ENCODE measurements at regions not wholly inside any gene's neighbourhood (a gene's known extent, or its start where the extent isn't known, plus 50 kb on each side); places are given as distances from the start of the nearest gene placed in this dataset.

DNA sequence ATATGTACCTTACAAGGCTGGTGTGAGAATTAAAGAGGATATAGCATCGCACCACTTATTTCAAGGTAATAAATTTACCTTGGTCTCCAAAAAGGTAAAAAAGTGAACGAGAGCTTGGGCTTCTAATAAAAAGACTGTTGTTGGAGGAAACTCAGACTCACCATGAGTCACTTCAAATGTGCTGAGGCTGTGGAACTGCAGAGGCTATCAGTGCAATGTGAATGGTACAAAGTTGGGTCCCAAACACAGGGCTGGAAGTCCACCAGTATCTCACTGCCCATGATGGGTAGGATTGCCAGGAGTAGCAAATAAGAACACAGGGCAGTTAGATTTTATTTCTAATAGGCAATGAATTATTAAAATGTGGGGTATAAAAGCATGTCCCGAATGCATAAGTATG lies 200.6 kb downstream of the MAFB start:
- DNase-seq: no peak

DNA sequence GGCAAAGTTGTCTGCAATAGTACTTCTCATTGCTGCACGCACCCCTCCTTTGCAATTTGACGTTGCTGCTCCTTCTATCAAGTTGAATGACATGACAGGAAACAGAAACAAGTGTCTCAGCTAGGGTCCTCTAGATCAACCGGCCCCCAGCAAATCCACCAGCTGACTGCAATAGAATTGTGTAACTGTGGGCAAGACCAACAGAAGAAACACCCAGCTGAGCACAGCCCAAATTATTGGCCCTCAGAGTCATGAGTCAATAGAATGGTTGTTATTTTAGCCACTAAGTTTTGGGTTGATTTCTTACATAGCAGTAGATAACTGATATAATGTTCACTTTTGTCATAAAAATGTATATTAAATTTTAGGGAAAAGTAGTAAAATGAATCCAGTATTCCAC lies 202.7 kb downstream of the MAFB start:
- no peak for DNase-seq

DNA sequence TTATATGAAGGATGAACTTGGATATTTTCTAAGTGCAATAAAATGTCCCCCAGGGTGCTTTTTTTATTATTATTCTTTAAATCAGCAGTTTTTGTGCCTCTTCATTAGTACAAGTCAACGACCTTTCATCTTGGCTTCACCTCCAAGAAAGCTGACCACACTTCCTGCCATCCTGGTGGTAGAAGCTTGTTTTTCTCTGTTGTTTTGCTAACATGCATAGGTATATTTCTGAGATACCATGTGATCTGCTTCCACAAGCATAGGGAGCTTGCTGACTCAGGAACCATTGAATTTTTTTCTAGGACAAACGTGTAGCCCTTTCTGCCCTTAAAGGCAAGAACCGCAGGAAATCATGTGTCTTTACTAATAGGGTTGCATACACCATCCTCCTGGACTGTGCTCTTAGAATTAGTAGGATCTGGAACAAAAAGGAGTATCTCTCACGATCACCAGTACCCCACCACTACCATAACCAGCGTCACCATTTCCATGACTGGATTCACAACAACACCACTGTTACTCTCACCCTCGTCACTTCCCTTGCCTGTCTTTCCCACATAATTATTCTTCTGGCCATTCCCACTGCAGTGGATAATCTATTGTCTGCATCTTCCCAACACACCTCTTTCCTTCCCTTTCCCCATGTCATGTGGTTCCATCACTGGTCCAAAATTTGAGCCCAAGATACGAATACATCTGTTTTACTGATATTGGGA lies 207.1 kb downstream of the MAFB start:
- DNase-seq: no peak

DNA sequence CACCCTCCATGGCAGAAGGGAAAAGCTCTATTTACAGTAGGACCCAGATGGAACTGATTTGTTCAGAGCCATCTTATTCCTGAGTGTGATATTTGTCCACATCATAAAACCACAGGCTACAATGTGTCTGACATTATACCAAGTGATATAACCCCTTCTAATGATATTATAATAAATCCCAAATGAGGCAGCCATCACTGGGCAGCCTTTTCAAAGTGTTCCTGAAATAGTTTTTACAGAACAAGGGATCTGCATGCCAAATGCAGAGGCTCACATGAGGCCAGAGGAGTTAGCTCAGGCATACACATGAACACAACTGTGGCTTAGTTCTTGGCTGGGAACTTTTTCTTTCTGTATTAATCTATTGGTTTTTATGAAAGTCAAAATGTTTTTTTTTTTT lies 207.7 kb downstream of the MAFB start:
- no peak for DNase-seq

DNA sequence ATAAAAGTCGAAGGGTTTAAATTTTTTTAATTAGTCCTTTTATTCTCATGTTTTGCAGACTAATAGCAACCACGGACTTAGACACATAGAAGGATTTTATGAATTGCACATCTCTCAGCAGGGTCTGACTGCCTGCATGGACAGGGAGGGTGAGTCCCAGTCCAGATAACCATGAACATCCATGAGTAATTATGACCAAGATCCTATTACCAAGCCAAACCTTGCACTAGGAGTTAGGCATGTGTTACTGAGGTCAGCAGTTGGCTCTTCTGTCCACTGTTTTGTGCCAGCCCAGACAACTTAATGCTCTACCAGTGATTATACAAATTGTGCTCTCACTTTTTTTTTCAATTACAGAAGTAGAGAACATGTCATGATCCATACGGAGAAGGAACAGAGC lies 211.2 kb downstream of the MAFB start:
- no peak for DNase-seq

- DNase-seq: peak; percentile 54
These were observed 212.6 kb downstream of the MAFB start for GRCh38 chr20:40476461-40476860.

- no peak for DNase-seq
These were observed 216.1 kb downstream of the MAFB start for GRCh38 chr20:40472905-40473304.

DNA sequence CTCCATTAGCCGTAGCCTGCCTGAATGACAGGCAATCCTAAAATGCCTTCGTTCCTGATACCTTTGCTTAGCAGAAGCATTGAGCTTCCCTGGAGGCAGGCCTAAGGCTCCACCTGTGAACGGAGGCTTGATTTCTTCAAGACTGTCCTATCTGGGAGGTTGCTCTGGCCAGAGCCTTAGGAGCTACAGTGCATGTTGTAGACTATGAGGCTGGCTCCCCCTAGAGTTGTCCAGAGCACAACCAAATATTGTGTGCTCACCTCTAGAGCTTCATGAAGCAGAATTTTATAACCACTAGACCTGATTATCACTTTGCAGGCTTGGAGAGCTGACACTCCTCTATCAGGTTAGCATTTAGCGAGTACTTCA lies 217.8 kb downstream of the MAFB start:
- peak; percentile 39 for DNase-seq

DNA sequence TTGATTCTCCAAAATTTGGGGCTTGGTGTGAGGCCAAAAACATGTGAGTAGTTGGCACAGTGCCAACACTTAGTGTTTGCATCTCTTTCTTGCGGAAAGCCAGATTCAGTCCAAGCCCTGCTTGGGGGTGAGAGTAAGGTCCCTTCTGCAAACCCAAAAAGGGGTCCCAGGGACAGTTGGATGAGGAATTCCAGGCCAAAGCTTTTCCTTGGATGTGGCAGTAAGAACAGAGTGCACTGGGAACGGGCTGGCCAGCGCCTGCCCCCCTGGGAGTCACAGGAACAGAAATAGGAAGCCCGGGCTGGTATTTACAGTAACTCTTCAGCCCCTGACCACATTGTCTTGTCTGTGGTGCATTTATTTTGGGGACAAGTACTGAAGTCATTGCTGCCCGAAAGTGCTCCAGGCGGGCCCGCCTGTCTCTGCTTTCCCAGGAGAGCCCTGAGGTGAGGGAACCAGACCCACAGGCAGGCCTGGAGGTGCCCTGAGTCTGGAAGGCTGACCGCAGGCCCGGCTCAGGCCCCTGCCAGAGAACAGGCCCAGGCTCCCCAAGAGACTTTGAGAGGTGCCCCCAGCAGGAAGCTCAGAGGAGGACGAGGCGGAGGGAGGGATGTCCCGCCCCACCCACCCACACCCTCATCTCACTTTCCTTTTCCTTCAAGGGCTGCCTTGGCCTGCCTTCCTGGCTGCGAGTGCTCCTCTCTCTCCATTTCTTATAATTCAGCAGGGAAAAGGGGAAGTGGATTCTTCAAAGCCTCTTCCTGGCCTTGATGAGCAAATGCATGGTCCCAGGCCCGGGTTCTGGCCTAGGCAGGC lies 218.4 kb downstream of the MAFB start:
- DNase-seq: no peak

- DNase-seq: no peak
These were observed 220.3 kb downstream of the MAFB start for GRCh38 chr20:40468759-40469158.

- DNase-seq: no peak
These were observed 221.2 kb downstream of the MAFB start for GRCh38 chr20:40467703-40468411.

- DNase-seq: no peak
These were observed 222.0 kb downstream of the MAFB start for GRCh38 chr20:40467067-40467466.

DNA sequence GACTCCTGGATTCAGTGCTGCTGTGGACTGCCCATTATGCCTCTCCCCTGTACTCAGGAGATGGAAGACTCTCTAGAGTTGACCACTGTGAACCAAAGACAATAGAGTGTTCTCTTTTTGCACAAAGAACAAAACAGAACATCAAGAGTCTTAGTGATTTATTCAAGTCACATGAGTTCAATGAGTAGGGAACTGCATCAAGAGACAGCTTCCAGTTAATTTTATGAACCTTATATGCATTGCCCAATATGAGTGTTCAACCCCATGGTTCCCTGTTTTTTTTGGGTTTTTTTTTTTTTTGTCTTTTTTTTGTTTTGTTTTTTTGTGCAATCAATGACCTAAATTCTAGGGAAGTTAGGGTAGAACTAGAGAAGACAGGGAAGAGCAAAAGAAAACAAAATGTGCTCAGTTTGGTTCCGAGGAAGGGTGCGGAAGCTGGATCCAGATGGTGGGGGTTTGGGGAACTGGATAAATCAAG lies 224.3 kb downstream of the MAFB start:
- DNase-seq: no peak

GRCh38 chr20:40463171-40463570 lies 225.9 kb downstream of the MAFB start:
- no peak for DNase-seq

- no peak for DNase-seq
These were observed 226.5 kb downstream of the MAFB start for GRCh38 chr20:40462566-40462965.

- no peak for DNase-seq
These were observed 229.7 kb downstream of the MAFB start for GRCh38 chr20:40459299-40459698.

- no peak for DNase-seq
These were observed 231.6 kb downstream of the MAFB start for GRCh38 chr20:40457404-40457803.

DNA sequence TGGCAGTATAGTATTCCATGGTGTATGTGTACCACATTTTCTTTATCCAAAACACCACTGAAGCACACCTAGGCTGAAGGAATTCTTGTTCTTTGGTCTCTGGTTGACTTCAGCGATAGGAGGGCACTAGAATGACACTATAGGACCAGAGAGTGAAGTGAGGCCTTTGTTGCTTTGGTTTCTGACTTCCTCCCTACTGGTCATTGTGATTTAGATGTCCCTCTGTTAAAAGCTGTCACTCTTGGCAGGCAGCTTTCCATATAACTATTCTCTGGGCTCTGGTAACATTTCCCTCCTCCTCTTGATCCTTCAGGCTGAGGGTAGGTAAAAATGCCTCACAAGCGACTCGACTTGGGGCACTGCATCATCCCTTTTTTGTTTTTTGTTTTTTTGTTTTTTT lies 236.3 kb downstream of the MAFB start:
- DNase-seq: no peak

DNA sequence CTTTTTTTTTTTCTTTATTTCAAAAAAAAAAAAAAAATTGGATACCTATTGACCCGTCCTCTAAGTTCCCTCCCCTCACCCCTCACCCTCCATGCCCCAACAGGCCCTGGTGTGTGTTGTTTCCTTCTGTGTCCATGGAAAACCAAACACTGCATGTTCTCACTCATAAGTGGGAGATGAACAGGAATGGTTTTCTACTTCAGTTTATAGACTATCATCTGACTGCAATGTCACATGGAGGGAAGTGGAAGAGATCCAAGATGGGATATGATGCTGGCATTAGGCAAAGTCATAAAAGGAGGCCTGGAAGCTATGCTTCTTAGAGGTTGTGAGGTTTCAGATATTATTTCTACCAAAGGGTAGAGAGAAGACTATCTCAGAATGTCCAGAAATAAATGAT lies 237.5 kb downstream of the MAFB start:
- DNase-seq: no peak

DNA sequence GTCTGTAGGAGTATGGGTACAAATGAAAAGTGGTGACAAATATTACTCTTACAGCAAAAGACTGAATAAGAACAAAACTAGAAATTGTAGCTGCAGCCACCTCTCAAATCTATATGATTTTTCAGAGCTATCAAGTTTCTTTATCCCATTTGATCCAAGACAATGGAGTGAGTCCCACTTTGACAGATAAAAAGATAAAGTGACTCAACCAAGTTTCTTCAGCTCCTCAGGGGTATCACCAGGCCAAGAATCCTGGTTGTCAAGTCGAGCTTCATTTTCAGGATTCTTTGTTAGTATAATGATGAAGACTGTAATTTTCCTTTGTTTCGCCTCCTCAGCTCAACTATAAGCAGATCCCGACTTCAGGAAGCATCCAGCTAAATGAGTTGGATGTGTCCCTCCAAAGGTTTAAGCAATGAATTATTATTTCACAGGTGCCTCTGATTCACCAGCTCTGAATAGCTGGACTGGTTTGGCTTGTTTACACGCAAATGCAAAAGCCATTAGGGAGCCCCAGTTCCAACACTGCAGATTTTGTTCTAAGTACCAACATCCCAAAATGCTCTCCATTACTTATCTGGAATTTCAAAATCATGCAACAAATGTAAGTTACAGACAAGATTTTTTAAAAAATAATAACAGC lies 238.9 kb downstream of the MAFB start:
- DNase-seq: no peak

DNA sequence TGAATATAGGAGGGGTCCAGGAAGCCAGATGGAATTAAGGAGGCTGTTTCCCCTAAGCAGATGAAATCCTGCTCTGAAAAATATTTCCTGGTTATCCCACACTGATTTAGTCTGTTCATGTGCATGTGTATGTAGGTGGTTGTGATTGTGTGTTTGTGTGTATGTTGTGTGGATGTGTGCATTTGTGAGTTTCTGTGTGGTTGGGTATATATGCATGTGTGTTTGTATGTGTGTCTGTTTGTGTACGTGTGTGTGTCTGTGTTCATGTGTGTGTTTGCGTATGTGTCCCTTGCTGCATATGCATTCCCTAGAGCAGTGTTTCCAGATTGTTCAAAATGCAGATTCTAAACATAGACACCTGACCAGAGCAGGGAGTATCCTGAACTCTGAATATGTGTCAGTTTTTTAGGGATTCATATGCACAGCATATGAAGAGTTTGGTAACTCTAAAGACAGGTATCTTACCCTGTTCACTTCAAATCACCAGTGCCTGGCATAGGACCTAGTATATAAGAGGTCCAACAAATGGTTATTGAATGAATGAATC lies 239.8 kb downstream of the MAFB start:
- no peak for DNase-seq

GRCh38 chr20:40446888-40447287 lies 242.1 kb downstream of the MAFB start:
- no peak for DNase-seq

DNA sequence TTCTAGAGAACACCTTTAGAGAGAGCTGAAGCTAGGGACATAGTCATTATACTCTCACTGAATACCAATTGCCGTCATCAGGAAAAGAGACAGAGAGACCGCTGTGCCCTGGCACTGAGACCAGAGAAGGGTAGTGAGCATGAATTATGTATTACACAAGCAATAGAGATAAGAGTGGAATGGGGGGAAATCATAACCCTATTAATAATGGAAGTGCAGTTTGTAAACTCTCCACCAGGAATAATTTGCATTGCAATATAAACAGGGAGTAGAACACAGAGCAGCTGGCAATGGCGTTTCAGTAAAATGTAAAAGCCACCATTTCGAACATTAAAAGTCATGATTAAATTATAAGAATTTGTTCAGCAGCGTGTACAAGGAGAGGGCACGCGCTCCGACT lies 244.5 kb downstream of the MAFB start:
- DNase-seq: no peak

All from fibroblast of skin of scalp (primary cell).